T-helper 22 cell (primary cell): ENCODE measurements at regions not wholly inside any gene's neighbourhood (a gene's known extent, or its start where the extent isn't known, plus 50 kb on each side); places are given as distances from the start of the nearest gene placed in this dataset.
"Not testable (repeated sequence)": the region's sequence is repeated elsewhere in the genome, so short reads cannot be mapped to it uniquely, and the experiment has no call there.

Source experiments
- DNase-seq: peaks from one replicate; pipeline ENCODE4 v3.0.0-alpha.2; 2020; ENCODE audit warnings: low read depth

DNA sequence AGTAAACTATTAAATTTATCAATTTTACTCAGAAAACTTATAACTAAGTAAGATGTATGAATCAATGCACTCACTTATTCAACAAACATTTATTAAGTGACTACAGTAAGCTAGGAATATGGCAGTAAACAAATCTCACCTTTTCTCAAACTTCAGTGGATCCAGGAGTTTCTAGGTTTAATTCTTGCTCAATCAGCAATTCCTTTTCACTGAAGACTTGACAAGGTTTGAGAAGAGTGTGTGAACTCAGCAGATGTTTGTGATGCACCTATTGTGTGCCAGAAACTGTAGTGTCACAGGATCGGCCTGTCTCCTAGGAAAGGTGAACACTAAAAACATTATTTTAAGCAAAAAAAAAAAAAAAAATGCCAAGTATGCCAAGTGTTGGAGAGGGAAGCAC, 167.8 kb downstream of the ALG10 start:
- DNase-seq: no peak

DNA sequence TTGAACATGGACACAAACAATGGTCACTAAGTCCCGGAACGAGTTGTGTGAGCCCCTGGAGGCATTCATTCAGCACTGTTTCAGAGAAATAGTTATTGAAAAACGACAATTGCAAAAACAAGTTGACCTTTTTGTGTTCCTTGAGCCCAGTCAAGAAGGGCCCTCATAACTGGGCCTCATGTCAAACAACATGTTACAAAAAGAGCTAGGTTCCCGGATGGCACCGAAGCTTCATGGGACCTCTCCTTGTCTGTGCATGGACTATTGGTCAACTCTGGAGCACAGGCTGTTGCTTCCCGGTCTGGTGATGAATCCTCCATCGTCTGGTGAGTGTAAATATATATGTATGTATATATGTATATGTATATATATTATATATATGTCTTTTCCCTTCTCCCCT, 176.6 kb downstream of the ALG10 start:
- no peak for DNase-seq

DNA sequence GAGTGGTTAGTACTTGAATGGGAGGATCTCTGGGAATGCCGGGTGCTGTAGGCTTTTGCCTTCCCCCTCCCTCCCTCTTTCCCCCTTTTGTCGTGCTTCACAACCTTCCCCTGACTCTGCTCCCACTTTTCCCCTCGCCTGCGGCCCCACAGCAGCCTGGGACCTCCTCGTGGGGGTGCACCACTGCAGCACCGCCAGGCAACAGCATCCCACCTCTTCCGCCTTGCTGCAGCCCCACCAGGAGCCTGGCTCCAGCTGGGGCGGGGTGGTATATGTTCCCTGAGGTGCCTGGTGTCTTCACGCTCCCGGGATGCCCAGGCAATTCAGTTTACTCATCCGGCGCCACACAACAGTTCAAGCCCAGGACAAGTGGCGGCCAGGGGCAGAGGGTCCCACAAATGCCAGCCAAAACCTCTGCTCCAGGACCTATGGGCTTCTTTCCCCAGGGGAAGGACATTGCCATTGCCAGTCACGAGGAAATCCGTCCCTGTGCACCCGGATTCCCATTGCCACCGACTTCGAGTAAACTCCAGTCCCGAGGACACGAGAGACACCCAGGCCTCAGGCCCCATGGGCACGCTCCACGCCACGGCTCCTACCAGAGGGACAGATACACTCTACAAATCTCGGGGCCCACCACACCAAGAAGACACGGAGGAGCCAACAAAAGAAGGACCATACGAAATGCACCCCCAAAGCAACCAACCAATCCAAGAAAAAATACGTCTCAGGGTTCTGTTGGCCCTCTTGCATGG, 181.7 kb downstream of the ALG10 start:
- no peak for DNase-seq

DNA sequence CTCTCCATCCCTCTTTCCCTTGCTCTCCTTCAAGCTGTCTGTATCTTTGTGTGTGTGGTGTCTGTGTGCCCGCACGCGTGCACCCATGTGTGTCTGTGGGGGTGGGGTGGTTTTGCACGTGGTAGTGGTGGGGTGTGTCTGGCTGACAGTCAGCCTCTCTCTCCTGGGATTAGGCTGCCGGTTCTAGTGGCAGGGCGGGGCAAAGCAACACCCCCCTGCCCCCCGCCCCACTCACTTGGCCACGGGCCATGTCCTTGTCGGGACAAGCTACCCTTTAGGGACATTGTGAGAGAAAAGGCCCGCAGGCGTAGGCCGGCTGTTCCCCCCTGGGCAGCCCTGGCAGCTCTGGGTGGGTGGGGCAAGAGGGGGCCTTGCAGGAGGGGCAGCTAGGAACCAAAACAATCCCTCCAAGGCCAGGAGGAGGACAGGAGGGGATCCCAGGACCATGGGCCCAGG, 182.6 kb downstream of the ALG10 start:
- no peak for DNase-seq

DNA sequence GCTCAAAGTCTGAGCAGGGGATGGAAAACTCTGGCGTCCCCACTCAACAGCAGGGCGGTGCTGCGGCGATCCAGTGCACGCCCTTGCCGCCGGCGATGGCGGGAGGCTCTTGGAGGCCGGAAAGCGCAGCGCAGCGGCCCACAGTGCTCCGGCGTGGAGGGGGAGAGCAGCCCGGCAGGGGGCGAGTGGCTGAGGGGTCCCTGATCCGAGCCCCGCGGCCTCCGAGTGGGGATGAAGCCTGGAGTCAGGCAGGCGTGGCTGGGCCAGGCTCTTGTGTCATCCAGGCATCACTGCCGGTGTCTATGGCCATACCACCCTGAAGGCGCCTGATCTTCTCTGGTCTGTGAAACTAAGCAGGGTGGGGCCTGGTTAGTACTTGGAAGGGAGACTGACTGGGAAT, 183.1 kb downstream of the ALG10 start:
- no peak for DNase-seq

DNA sequence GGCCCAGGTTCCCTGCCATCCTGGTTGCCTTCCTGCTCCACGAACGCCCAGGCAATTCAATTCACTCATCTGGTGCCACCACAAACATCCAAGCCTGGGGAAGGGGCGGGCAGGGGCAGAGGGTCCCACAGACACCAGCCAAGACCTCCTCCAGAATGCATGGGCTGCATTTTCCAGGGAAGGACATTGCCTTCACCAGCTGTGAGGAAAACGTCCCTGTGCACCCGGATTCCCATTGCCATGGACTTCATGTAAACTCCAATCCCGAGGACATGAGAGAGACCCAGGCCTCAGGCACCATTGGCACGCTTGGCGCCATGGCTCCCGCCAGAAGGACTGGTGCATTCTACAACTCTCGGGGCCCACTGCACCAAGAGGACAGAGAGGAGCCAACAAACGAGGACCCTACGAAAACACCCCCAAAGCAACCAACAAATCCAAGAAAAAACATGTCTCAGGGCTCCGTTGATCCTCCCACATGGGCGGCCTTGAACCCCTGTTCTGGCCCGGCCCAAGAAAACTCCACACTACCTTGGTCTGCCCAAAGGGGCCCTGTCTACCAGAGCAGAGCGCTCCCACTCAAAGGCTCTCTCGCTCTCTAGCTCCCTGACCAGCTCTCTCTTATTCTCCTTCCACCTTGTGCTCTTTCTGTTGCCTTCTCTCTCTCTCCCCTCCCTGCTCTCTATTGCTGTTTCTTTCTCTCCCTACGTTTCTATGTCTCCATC, 183.9 kb downstream of the ALG10 start:
- DNase-seq: no peak

DNA sequence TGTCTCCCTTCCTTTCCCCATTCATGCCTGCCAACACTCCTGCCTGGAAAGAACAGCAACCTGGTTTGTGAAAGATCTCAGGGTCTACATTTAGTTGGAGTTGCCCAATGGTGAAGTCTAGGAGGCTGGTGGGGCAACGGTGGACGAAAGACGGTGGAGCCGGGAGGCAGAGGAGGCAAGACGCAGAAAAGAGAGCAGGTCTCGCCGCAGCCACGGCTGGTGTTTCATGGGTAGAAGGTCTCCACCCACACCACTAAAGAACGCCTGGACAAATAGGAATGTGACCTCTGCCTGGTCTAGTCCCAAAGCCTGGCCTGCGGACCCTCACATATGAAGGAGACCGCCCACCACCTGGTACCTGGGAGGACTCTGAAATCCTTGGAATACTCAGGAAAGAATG, 185.6 kb downstream of the ALG10 start:
- DNase-seq: no peak

DNA sequence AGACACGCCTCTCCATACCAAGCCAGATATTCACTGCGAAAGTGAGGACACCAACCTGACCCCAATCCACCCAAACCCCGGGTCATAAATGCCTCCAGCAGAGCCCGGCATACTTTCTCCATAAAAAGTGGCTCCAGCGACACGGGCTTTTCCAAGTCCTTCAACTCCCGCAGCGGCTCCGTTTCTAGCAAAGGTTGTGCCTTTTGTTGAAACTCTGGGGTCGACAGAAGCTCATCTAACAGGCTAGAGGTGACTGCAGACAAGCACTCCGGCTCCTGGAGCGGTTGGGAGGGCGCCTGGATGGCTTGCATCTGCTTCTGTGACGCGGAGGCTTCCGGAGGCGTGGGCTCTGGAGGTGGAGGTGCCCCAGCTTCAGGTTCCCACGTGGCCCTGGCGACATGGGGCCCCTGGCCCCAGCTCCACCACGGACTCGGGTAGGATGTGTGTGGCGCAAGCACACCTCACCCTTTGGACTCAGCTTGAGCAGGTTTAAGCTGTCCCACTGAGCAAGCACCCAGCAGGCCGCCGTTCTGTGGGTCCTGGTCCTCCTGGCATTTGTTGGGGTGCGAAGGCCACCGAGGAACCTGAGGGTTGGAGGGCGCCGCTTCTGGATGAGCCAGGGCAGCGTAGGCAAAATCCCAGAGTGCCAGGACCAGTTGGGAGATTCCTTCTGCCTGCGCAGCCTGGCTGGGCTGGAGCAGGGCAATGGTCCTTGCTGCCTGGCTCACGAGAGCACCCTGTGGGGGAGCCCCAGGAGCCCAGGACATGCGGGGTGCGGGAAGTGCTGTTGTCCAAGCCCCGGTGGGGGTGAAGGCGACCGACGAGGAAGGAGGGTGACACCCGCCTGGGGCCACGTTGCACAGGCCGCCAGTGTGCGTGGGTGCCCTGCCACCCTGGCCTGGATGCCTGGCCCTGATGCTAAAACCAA, 186.3 kb downstream of the ALG10 start:
- DNase-seq: no peak

DNA sequence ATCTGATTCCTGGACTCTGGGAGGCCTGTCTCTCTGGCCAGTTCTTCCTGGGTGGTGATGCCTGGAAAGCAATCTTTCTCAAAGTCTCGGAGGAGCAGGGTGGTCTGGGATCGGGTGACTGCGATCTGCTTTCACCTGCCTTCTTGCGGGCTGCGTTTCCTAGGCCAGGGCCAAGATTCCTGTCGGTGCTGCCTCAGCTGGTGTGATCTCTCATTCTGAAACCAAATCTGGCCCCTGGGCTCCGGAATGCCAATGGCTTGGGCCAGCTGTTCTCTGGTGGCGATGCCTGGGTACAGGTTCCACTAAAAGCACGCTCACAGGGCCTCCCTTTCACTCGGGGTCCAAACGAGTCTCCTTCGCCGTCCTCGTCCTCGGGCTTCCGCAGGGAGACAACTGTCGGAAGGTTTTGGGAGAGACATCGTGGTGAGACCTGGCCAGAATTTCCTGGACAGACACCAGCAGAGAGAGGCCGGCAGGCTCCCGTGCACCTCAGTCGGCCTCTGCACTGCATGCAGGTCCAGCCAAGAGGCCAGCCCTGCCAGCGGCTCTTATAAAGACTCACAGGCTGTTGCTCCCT, 187.1 kb downstream of the ALG10 start:
- DNase-seq: no peak

DNA sequence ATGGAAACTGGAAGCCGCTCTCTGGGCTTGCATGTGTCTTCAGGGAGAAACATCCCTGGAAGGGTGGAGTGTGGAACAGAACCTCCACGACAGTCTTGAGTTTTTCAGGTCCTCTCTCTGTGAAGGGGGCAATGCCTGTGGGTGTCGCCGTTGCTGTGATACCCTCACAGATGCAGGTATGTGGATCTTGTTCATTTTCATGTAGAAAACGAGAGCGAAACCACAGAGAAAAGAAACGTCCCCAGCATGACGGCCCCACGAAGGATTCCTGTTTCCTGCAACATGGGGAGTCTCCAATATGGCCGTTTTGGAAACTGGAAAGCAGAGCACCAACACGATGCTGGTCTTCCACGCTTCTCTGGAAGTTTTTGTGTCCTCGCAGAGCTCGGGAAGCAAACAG, 187.9 kb downstream of the ALG10 start:
- no peak for DNase-seq

DNA sequence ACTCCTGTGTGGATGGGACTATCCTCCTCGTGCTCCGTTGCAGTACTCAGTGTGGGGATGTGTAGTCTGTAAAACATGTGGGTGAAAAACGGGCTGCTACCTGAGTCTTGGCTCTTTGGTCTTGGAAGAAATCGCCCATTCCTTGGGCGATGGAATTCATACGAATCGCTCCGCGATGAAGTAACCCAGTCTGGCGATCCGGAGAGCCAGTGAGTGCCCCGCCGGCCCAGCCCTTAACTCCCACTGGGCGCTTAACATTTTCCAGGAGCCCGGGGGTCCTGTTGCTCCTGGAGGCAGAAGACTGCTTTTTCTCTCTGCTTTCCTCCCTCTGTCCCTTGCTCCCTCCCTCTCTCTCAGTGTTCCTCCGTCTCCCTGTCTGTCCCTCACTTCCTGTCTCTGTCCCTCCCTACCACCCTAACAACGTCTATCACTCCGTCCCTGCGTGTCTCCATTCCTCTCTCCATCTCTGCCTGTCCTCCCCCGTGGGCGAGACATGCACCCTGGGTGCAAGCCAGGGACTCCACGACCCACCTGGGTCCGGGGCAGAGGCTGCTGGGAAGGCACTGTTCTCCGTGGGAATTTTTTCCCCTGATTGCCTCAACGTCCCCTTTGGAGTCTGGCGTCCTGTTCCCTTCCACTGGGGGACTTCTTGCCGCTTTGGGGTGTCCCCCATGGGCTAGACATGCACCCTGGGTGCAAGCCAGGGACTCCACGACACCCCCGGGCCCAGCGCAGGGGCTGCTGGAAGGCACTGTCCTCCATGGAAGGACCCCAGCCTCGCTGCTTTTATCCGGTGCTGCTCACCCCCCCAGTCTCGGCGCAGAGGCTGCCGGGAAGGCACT, 188.6 kb downstream of the ALG10 start:
- DNase-seq: no peak

DNA sequence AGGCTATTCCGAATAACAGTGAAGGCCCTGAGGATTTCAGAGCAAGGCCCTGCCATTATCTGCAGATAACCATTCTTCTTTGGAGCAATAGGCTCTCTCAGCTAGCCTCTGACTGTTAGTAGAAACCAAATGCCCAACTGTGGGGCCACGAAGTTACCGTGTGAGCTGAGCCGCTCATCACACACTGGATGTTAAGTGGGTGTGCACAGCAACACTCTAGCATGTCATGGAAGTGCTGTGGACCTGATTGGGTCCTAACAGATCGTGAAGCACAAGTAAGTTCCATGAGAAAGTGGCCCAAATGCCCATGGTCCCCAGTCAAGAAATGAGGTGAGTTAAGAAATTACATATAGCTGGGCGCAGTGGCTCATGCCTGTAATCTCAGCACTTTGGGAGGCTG, 190.4 kb downstream of the ALG10 start:
- DNase-seq: no peak

DNA sequence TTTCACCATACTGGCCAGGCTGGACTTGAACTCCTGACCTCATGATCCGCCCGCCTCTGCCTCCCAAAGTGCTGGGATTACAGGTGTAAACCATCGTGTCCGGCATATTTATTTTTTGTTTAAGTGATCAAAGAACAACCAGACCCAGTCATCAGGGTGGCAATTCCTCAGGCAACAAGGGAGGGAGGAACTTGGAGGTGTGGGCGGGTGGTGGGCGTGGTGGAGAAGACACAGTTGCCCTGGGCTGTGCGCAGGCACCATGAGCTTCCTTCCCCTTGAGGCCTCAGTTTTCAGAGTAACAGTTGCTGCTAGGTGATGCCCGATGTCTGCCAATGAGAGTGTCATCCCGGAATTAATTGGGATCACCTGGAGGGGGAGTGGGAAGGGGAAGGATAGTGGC, 191.7 kb downstream of the ALG10 start:
- no peak for DNase-seq

DNA sequence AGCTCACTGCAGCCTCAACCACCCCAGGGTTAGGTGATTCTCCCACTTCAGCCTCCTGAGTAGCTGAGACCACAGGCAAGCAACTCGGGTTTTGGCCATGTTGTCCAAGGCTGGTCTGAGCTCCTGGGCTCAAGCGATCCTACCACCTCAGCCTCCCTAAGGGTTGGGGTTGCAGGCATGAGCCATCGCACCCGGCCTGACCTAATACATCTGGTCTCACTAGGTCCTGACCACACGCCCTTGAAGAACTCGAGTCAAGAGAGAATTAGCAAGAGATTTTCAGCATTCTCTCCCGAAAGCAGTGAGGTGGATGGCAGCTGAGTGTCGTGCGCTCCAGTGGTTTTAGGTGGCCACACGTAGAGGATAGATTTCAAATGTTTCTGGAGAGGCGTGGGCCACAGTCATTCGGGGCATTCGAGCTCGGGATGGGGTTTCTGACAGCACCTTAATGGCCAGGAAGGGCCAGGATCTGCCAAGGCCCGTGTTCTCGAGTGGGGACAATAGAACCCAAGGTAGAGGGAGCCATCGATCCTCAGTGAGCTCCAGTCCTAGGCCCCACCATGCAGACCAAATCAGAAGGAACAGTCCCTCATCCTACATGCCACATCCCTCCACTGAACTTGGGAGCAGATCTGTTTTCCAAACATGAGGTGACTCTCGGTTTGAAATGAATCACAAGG, 193.1 kb downstream of the ALG10 start:
- DNase-seq: no peak

DNA sequence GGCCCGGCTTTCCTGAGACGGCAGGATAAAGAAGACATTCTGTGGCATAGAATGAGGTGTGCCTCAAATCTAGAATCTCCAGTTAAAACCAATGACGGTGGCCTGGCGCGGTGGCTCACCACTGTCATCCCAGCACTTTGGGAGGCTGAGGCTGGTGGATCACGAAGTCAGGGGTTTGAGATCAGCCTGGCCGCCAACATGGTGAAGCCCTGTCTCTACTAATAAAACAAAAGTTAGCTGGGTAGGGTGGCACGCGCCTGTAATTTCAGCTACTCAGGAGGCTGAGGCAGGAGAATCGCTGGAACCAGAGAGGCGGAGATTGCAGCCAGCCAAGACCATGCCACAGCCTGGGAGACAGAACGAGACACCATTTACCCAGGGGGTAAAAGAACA, 193.6 kb downstream of the ALG10 start:
- DNase-seq: no peak

DNA sequence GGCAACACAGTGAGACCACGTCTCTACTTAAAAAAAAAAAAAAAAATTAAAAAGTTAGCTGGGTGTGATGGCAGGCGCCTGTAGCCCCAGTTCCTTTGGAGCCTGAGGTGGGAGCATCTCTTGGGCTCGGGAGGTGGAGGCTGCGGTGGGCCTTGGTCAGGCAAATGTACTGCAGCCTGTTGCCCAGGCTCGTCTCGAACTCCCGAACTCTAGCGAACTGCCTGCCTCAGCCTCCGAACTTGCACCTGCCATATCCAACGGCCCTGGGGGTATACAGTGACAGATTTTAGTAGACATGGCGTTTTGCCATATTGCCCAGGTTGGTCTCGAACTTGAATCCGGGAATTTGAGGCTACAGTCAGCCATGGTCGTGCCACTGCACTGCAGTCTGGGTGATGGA, 195.4 kb downstream of the ALG10 start:
- no peak for DNase-seq

DNA sequence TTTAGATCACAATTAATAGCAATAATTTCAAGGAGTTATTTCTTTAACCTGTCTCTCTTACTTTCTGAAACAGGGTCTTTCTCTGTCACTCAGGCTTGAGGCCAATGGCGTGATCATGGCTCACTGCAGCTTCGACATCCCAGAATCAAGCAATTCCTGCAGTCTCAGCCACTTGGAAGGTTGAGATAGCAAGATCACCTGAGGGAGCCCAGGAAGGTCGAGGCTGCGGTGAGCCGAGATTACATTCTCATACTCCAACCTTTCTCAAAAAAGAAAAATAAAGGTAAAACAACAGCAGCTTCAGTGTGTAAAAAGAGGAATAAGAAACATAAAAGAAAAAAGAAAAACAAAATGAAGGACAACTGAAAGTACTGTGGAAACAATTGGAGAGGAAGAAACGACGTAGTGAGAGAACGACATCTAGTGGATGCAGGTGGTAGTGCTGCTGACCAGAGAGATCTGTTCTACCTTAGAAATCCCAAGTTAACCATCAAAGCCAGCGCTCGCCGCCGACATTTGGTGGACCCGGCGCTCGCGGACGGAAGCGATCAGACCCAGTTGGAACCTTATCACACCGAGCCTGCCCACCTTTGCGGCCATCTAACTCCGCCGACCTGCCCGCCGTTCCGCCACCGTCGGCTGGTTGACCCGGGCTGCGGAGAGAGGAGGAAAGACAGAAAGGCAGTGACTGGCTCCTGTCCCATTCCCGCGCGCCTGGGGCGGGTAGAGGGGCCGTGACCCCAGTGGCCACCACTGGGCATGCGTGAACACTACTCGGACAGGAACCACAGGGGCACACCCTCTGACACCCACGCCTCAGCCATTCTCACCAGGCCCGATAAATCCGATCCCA, 196.1 kb downstream of the ALG10 start:
- peak; percentile 12 for DNase-seq

DNA sequence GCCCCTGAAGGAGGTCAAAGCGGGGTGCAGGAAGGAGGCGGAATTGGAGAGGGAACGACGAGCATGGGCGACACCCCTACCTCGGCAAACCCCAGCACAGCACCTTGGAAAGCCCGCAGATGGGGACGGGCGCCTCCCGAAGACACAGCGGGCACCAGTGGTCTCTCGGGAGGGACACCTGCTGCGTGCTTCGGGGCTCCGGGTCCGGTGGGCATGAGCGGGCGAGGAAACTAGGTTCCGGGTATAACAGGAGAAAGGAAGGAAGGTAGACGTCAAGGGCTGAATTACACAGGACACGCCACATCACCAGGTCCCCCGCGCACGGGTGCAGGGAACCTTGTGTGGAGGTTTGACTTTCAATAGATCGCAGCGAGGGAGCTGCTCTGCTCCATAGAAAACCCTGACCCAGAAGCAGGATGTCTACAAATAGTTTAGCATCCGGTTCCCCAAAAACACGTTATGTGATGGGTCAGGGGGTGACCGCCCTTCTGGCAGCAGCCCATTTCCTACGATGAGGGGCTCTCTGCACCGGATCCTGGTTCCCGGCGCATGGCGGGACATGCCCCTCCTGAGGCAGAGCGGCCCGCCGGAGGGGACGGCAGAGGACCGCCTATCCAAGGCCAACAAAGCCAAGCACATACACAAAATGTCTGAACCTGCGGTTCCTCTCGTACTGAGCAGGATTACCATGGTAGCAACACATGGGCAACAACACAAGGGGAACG, 196.9 kb downstream of the ALG10 start:
- DNase-seq: no peak

DNA sequence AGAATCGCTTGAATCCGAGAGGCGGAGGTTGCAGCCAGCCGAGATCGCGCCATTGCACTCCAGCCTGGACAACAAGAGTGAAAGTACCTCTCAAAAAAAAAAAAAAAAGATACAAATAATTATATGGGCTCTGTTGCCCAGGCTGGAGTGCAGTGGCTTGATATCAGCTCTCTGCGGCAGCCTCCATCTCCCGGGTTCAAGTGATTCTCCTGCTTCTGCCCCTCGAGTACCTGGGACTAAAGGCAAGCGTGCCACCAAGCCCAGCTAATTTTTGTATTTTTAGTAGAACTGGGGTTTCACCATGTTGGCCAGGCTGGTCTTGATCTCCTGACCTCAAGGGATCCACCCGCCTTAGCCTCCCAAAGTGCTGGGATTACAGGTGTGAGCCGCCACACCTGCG, 197.8 kb downstream of the ALG10 start:
- DNase-seq: not testable (repeated sequence)
